GM12874 (cell line): ENCODE measurements at regions not wholly inside any gene's neighbourhood (a gene's known extent, or its start where the extent isn't known, plus 50 kb on each side); places are given as distances from the start of the nearest gene placed in this dataset.

ENCODE experiments used
- CTCF ChIP-seq: IDR thresholded peaks from 2 replicates; pipeline ENCODE4 v1.5.1; 2011; ENCODE audit warnings: low read depth, mild to moderate bottlenecking, control low read depth, low read length, moderate library complexity; ENCODE audit not compliant: insufficient read depth

GRCh38 chr4:19803406-19803805 lies 448.3 kb upstream of the SLIT2 start:
- no peak for TF ChIP-seq CTCF

GRCh38 chr4:19793831-19794230 lies 457.9 kb upstream of the SLIT2 start:
- TF ChIP-seq CTCF: no peak

- no peak for TF ChIP-seq CTCF
Measured at GRCh38 chr4:19791422-19792123, 460.1 kb upstream of the SLIT2 start.

GRCh38 chr4:19786616-19787015 lies 465.1 kb upstream of the SLIT2 start:
- TF ChIP-seq CTCF: no peak

GRCh38 chr4:19783667-19784223 lies 468.0 kb upstream of the SLIT2 start:
- TF ChIP-seq CTCF: no peak

GRCh38 chr4:19780871-19781270 lies 470.8 kb upstream of the SLIT2 start:
- TF ChIP-seq CTCF: no peak

- TF ChIP-seq CTCF: no peak
Measured at GRCh38 chr4:19776929-19777328, 474.8 kb upstream of the SLIT2 start.
